ENCODE measurements at regions not wholly inside any gene's neighbourhood (a gene's known extent, or its start where the extent isn't known, plus 50 kb on each side); places are given as distances from the start of the nearest gene placed in this dataset.
A peak's percentile ranks its signal among the peaks of the same experiment; 100 is the strongest.

DNA sequence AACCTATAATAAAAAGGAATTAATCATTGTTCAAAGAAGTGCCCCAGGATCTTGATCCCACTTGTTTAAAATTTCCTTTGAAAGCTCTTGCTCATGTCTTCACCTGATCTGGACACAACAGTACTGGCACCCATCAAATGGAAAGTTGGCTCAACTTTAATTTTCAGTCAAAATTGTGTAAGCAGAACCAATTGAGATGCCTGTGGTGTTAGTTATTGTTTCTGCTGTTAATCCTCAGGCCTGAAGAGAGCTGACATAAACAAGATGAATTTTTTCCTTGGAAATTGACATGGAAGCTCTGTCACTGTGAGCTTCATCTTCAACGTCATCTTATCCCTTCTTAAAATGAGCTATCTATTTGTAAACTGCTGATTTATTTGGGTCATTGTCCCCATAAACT, 88.3 kb upstream of the TNFSF4 start (continued):
- TF ChIP-seq EZH2 (IDR thresholded peaks at IDR 0.05; ENCODE audit: borderline replicate concordance, control insufficient read depth, low read depth, low read length), result no peak
- TF ChIP-seq MYC (IDR thresholded peaks at IDR 0.05; ENCODE audit: insufficient read depth, insufficient read length, insufficient replicate concordance, low read length, severe bottlenecking), result no peak
- TF ChIP-seq NKRF (conservative IDR thresholded peaks at IDR 0.05), result no peak
- TF ChIP-seq PKNOX1 (IDR thresholded peaks at IDR 0.05), result no peak

DNA sequence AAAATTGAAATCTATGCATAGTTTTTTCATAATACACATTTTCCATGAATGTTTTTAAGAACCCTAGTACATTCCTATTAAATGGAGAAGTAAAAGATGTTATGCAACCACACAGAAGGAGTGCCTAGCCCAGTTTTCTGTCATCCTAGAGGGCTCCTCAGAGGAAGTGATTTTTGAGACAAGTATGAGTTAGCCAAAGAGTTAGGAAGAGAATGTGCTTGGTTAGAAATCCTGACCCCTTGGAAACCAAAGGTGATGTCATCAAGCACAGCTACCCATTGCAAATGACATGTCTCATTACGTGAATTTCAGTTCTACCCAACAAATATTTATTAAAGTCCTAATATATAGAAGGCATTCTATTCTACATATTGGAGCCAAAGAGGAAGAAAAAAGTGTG, 88.9 kb upstream of the TNFSF4 start:
- peaks cover 29% of the 10 kb centered on the region for H3K4me1 ChIP-seq (ENCODE audit: control insufficient read depth, insufficient read depth, low read length)
- no peak overlapping the region for H3K4me3 ChIP-seq
- DNase-seq (ENCODE audit: low read depth, low spot score), result no peak
- H3K27ac ChIP-seq (ENCODE audit: control insufficient read depth, insufficient read depth), result no peak overlapping the region
- no peak for ATAC-seq
- TF ChIP-seq, protein P1, sequence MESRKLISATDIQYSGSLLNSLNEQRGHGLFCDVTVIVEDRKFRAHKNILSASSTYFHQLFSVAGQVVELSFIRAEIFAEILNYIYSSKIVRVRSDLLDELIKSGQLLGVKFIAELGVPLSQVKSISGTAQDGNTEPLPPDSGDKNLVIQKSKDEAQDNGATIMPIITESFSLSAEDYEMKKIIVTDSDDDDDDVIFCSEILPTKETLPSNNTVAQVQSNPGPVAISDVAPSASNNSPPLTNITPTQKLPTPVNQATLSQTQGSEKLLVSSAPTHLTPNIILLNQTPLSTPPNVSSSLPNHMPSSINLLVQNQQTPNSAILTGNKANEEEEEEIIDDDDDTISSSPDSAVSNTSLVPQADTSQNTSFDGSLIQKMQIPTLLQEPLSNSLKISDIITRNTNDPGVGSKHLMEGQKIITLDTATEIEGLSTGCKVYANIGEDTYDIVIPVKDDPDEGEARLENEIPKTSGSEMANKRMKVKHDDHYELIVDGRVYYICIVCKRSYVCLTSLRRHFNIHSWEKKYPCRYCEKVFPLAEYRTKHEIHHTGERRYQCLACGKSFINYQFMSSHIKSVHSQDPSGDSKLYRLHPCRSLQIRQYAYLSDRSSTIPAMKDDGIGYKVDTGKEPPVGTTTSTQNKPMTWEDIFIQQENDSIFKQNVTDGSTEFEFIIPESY (IDR thresholded peaks at IDR 0.05), result no peak
- TF ChIP-seq ATF7 (IDR thresholded peaks at IDR 0.05; ENCODE audit: low read depth), result peak; percentile 34; the same call in 1 of the 2 replicates
- H3K27me3 ChIP-seq (replicated peaks in 1 of 2; ENCODE audit: control insufficient read depth in 2 of 2, insufficient read depth in 2 of 2, low read length in 1 of 2), result no peaks in the 10 kb centered on the region
- CTCF ChIA-PET, result interaction anchor here (0.7 to 2.3 kb wide), 8 partner anchors 13 to 245 kb away, joined by 3 to 15 read pairs (median 3); partner anchors contain the start of gene TNFSF18
- RAD21 ChIA-PET (ENCODE audit: unreplicated experiment), result interaction anchor here (1.2 to 3.3 kb wide), 4 partner anchors 19 to 93 kb away, joined by 3 to 15 read pairs (median 6); no protein-coding TSS in a partner anchor
- intact Hi-C loops (cut with micrococcal nuclease; ENCODE audit: unreplicated experiment) (loop anchor here (5.0 kb wide), 2 partner anchors 36 to 39 kb away; no protein-coding TSS in a partner anchor), in situ Hi-C loops (cut with MboI) (no loop called here)
- H3K9ac ChIP-seq (ENCODE audit: control insufficient read depth, insufficient read depth, low read length), result no peak overlapping the region
- SMC1A ChIA-PET (ENCODE audit: uncharacterized antibody, unreplicated experiment), result interaction anchor here (0.9 to 5.0 kb wide), 15 partner anchors 10 to 182 kb away, joined by 3 to 50 read pairs (median 3); no protein-coding TSS in a partner anchor
- H3K36me3 ChIP-seq (ENCODE audit: control insufficient read depth in 2 of 2, insufficient read depth in 2 of 2, low read length in 1 of 2), result no peaks in the 10 kb centered on the region; a peak in 1 of 4 replicates
- WGBS (ENCODE audit: insufficient coverage, insufficient replicate concordance, low lambda C conversion rate, missing lambda C conversion rate), result 88% methylated on average over 1 of the region's 1 CpG
- POLR2A ChIA-PET, result interaction anchor here (1.2 kb wide), 1 partner anchor 122 kb away, joined by 5 read pairs; no protein-coding TSS in a partner anchor
- no peak overlapping the region for H3K4me2 ChIP-seq (ENCODE audit: control insufficient read depth, insufficient read depth)
- no peaks in the 10 kb centered on the region; the same call in 2 of the 3 replicates for H3K9me3 ChIP-seq (replicated peaks; ENCODE audit: control insufficient read depth, insufficient read depth, low read length)
- no peaks in the 10 kb centered on the region for H4K20me1 ChIP-seq (ENCODE audit: control insufficient read depth, insufficient read depth)
- no TSS peak for BruUV-seq (replicated peaks)
- no peaks in the 10 kb centered on the region for H3K79me2 ChIP-seq (ENCODE audit: control insufficient read depth, insufficient read depth, low read length)
- no peak for FAIRE-seq
- no peak overlapping the region for H2AFZ ChIP-seq (ENCODE audit: control insufficient read depth, low read depth, low read length)

Measured in GM12878 (cell line).